Vagina (tissue), 2 donors: ENCODE measurements at regions not wholly inside any gene's neighbourhood (a gene's known extent, or its start where the extent isn't known, plus 50 kb on each side); places are given as distances from the start of the nearest gene placed in this dataset.
"Not testable (repeated sequence)": the region's sequence is repeated elsewhere in the genome, so short reads cannot be mapped to it uniquely, and the experiment has no call there.

Source experiments
- DNase-seq, 2 donors: peaks; one replicate each; pipeline ENCODE4 v3.0.0-alpha.2; 2017; ENCODE audit errors: extremely low spot score in 2 of 2
- H3K27ac ChIP-seq: fragments of 200-600 bp; sonication (generic); one replicate; pipeline ENCODE4 v1.5.1; 2019
- H3K27me3 ChIP-seq: fragments of 200-600 bp; sonication (generic); one replicate; pipeline ENCODE4 v1.5.1; 2019
- H3K36me3 ChIP-seq, 2 donors: fragments of 200-600 bp; sonication (generic); one replicate each; pipeline ENCODE4 v1.5.1; 2017 to 2019
- H3K4me1 ChIP-seq: fragments of 200-600 bp; sonication (generic); one replicate; pipeline ENCODE4 v1.5.1; 2019
- H3K4me3 ChIP-seq, 2 donors: fragments of 200-600 bp; sonication (generic); 1 replicate in 1 of 2; 2 replicates in 1 of 2; pipeline ENCODE4 v1.5.1; 2016 to 2019
- H3K9me3 ChIP-seq: fragments of 200-600 bp; sonication (generic); one replicate; pipeline ENCODE4 v1.5.1; 2019
- POLR2A ChIP-seq, 2 donors: fragments of 450-650 bp; IDR thresholded peaks; one replicate each; pipeline ENCODE4 v1.6.1; 2017; ENCODE audit warnings: antibody characterized with exemption in 2 of 2, mild to moderate bottlenecking in 2 of 2, moderate library complexity in 2 of 2
- POLR2AphosphoS5 ChIP-seq, 2 donors: sonication (generic); formaldehyde crosslinking; IDR thresholded peaks; one replicate each; pipeline ENCODE4 v1.9.0; 2017; ENCODE audit warnings: antibody characterized with exemption in 2 of 2, mild to moderate bottlenecking in 2 of 2, low read depth in 1 of 2; ENCODE audit not compliant: insufficient read depth in 1 of 2
- intact Hi-C: fragments of 100-400 bp; cut with DNase I; formaldehyde crosslinking; loops from one replicate; pipeline ENCODE4 v1.15.1; 2023
- TF ChIP-seq, protein P1 (sequence below), 3 experiments: fragments of 450-650 bp in 2 of 3; fragments of 200-600 bp in 1 of 3; sonication (generic) in 1 of 3; IDR thresholded peaks; one replicate each; pipeline ENCODE4 v1.5.1; 2017 to 2019; ENCODE audit warnings: antibody characterized with exemption in 3 of 3, mild to moderate bottlenecking in 2 of 3, moderate library complexity in 2 of 3

GRCh38 chr1:56125316-56125715 lies 454.0 kb downstream of the PLPP3 start:
- Histone ChIP-seq H3K36me3 (no peaks in the 10 kb centered on the region), H3K27me3 (no peaks in the 10 kb centered on the region), H3K9me3 (no peaks in the 10 kb centered on the region), H3K4me3 (no peak overlapping the region), H3K27ac (no peak overlapping the region), H3K4me1 (no peaks in the 10 kb centered on the region)
- TF ChIP-seq POLR2A (IDR thresholded peaks at IDR 0.05) (no peak), POLR2AphosphoS5 (IDR thresholded peaks at IDR 0.05; ENCODE audit: insufficient read depth in 1 of 2, low read depth in 1 of 2) (no peak)
- TF ChIP-seq, protein P1, sequence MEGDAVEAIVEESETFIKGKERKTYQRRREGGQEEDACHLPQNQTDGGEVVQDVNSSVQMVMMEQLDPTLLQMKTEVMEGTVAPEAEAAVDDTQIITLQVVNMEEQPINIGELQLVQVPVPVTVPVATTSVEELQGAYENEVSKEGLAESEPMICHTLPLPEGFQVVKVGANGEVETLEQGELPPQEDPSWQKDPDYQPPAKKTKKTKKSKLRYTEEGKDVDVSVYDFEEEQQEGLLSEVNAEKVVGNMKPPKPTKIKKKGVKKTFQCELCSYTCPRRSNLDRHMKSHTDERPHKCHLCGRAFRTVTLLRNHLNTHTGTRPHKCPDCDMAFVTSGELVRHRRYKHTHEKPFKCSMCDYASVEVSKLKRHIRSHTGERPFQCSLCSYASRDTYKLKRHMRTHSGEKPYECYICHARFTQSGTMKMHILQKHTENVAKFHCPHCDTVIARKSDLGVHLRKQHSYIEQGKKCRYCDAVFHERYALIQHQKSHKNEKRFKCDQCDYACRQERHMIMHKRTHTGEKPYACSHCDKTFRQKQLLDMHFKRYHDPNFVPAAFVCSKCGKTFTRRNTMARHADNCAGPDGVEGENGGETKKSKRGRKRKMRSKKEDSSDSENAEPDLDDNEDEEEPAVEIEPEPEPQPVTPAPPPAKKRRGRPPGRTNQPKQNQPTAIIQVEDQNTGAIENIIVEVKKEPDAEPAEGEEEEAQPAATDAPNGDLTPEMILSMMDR (IDR thresholded peaks at IDR 0.05) = no peak
- no peak for DNase-seq
- intact Hi-C loops = no loop called here

DNA sequence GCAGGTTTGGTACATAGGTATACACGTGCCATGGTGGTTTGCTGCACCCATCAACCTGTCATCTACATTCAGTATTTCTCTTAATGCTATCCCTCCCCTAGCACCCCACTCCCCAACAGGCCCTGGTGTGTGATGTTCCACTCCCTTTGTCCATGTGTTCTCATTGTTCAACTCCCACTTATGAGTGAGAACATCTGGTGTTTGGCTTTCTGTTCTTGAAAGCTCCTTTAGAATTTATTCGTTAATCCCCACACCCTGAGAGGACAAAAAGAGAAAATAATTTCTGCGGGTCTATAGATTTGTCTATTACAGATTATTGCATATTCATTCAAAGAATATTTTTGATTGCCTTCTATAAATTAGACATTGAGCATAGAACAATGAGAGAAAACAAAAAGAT lies 455.5 kb downstream of the PLPP3 start:
- Histone ChIP-seq H3K27ac (no peak overlapping the region), H3K4me1 (no peaks in the 10 kb centered on the region), H3K9me3 (no peaks in the 10 kb centered on the region), H3K4me3 (no peak overlapping the region), H3K27me3 (no peaks in the 10 kb centered on the region), H3K36me3 (no peaks in the 10 kb centered on the region)
- TF ChIP-seq POLR2AphosphoS5 (IDR thresholded peaks at IDR 0.05; ENCODE audit: insufficient read depth in 1 of 2, low read depth in 1 of 2) = no peak
- TF ChIP-seq POLR2A (IDR thresholded peaks at IDR 0.05) = no peak
- TF ChIP-seq, protein P1 (IDR thresholded peaks at IDR 0.05) = no peak
- intact Hi-C loops = no loop called here
- DNase-seq = no peak

- H3K27me3 ChIP-seq = no peaks in the 10 kb centered on the region
- no peak overlapping the region for H3K4me3 ChIP-seq
- intact Hi-C loops = no loop called here
- DNase-seq = no peak
- no peak overlapping the region for H3K27ac ChIP-seq
- no peak for TF ChIP-seq POLR2A (IDR thresholded peaks at IDR 0.05)
- TF ChIP-seq POLR2AphosphoS5 (IDR thresholded peaks at IDR 0.05; ENCODE audit: insufficient read depth in 1 of 2, low read depth in 1 of 2) = no peak
- TF ChIP-seq, protein P1 (IDR thresholded peaks at IDR 0.05) = no peak
- H3K36me3 ChIP-seq = no peaks in the 10 kb centered on the region
- no peaks in the 10 kb centered on the region for H3K4me1 ChIP-seq
- no peaks in the 10 kb centered on the region for H3K9me3 ChIP-seq
These were observed 455.9 kb downstream of the PLPP3 start for GRCh38 chr1:56123421-56123820.

- intact Hi-C loops = no loop called here
- Histone ChIP-seq H3K4me1 (no peaks in the 10 kb centered on the region), H3K36me3 (no peaks in the 10 kb centered on the region)
These were observed 459.3 kb downstream of the PLPP3 start for GRCh38 chr1:56120021-56120420.

DNA sequence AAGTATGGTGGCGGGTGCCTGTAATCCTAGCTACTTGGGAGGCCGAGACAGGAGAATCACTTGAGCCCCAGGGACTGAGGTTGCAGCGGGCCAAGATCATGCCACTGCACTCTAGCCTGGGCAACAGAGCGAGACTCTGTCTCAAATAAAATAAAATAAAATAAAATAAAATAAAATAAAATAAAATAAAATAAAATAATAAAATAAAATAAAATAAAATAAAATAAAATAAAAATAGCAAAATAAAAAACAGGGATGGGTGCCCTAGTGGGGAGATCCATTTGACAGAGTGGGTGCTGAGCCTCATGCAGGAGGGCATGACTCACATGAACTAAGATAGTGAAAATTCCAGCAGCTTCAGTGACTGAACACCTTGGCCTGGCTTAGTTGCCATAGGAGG lies 460.7 kb downstream of the PLPP3 start:
- H3K9me3 ChIP-seq, H3K27ac ChIP-seq, H3K4me1 ChIP-seq, H3K27me3 ChIP-seq, H3K36me3 ChIP-seq, H3K4me3 ChIP-seq, intact Hi-C loops, DNase-seq: not testable (repeated sequence)

More at GRCh38 chr1:56120021-56120420, 459.3 kb downstream of the PLPP3 start:
- Histone ChIP-seq H3K27me3 (no peaks in the 10 kb centered on the region), H3K27ac (no peak overlapping the region), H3K4me3 (no peak overlapping the region), H3K9me3 (no peaks in the 10 kb centered on the region)
- DNase-seq = no peak
- TF ChIP-seq POLR2AphosphoS5 (IDR thresholded peaks at IDR 0.05; ENCODE audit: insufficient read depth in 1 of 2, low read depth in 1 of 2) (no peak), POLR2A (IDR thresholded peaks at IDR 0.05) (no peak)
- TF ChIP-seq, protein P1 (IDR thresholded peaks at IDR 0.05) = no peak

- H3K4me1 ChIP-seq = no peaks in the 10 kb centered on the region
- no peaks in the 10 kb centered on the region for H3K36me3 ChIP-seq
- no peak overlapping the region for H3K27ac ChIP-seq
- no peak overlapping the region for H3K4me3 ChIP-seq
- intact Hi-C loops = no loop called here
- peaks cover 6% of the 10 kb centered on the region for H3K9me3 ChIP-seq
- TF ChIP-seq POLR2AphosphoS5 (IDR thresholded peaks at IDR 0.05; ENCODE audit: insufficient read depth in 1 of 2, low read depth in 1 of 2) (no peak), POLR2A (IDR thresholded peaks at IDR 0.05) (no peak)
- TF ChIP-seq, protein P1 (IDR thresholded peaks at IDR 0.05) = no peak
- no peaks in the 10 kb centered on the region for H3K27me3 ChIP-seq
- no peak for DNase-seq
These were observed 463.7 kb downstream of the PLPP3 start for GRCh38 chr1:56115701-56116100.
